ENCODE measurements at regions not wholly inside any gene's neighbourhood (a gene's known extent, or its start where the extent isn't known, plus 50 kb on each side); places are given as distances from the start of the nearest gene placed in this dataset.

DNA sequence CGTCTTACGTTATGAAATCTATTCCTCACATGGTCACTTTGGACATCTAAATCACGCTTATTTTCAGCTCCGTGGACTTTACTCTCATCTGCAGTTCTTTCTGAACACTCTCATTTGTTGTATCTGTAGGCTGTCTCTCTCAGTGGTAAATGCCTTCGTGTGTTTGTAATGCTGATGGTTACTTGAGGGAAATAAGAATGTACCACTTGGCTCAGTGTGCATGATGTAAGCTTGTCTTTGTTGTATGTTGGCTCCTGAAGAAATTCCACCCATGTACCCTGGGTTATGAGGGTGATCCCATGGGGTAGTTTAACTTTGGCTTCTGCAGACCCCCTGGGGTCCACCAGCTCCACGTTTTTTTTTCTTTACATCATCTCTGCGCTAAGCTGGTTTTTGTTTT, 378.4 kb downstream of the SETD4 start:
- no peak for TF ChIP-seq POLR2A (IDR thresholded peaks at IDR 0.05)
- no peak for TF ChIP-seq CTCF (IDR thresholded peaks at IDR 0.05)
